HepG2 (cell line): ENCODE measurements at regions not wholly inside any gene's neighbourhood (a gene's known extent, or its start where the extent isn't known, plus 50 kb on each side); places are given as distances from the start of the nearest gene placed in this dataset.

Source experiments
- CENPX ChIP-seq: sonication (generic); formaldehyde crosslinking; IDR thresholded peaks from 2 replicates; pipeline ENCODE4 v1.9.0; 2021; ENCODE audit warnings: mild to moderate bottlenecking, missing genetic modification reagents, moderate library complexity
- DDIT3 ChIP-seq: sonication (generic); formaldehyde crosslinking; IDR thresholded peaks from 2 replicates; pipeline ENCODE4 v1.4.0; 2020; ENCODE audit warnings: mild to moderate bottlenecking, missing genetic modification reagents
- ETS1 ChIP-seq: sonication (generic); formaldehyde crosslinking; IDR thresholded peaks from 2 replicates; pipeline ENCODE4 v1.4.0; 2020; ENCODE audit warnings: missing genetic modification reagents
- NBN ChIP-seq: fragments of 450-650 bp; conservative IDR thresholded peaks from 2 replicates; pipeline ENCODE4 v1.6.1; 2017
- SMAD1 ChIP-seq: sonication (generic); formaldehyde crosslinking; IDR thresholded peaks from 2 replicates; pipeline ENCODE4 v1.4.0; 2020; ENCODE audit warnings: missing genetic modification reagents, low read depth, mild to moderate bottlenecking, borderline replicate concordance
- SRF ChIP-seq: IDR thresholded peaks from 2 replicates; pipeline ENCODE4 v1.6.1; 2011; ENCODE audit warnings: mild to moderate bottlenecking, low read depth, low read length, moderate library complexity
- ZNF121 ChIP-seq: sonication (generic); formaldehyde crosslinking; IDR thresholded peaks from 2 replicates; pipeline ENCODE4 v1.5.0; 2020; ENCODE audit warnings: mild to moderate bottlenecking, missing genetic modification reagents
- ZNF781 ChIP-seq: sonication (generic); formaldehyde crosslinking; IDR thresholded peaks from 2 replicates; pipeline ENCODE4 v1.5.1; 2020; ENCODE audit warnings: borderline replicate concordance, mild to moderate bottlenecking, missing genetic modification reagents; ENCODE audit errors: not compliant biosample characterization
- TF ChIP-seq, protein P1 (sequence below): sonication (generic); formaldehyde crosslinking; IDR thresholded peaks from 2 replicates; pipeline ENCODE4 v1.5.0; 2020; ENCODE audit warnings: missing genetic modification reagents
- TF ChIP-seq, protein P2 (sequence below): sonication (generic); formaldehyde crosslinking; IDR thresholded peaks from 2 replicates; pipeline ENCODE4 v1.5.1; 2020; ENCODE audit warnings: missing genetic modification reagents, mild to moderate bottlenecking, borderline replicate concordance

DNA sequence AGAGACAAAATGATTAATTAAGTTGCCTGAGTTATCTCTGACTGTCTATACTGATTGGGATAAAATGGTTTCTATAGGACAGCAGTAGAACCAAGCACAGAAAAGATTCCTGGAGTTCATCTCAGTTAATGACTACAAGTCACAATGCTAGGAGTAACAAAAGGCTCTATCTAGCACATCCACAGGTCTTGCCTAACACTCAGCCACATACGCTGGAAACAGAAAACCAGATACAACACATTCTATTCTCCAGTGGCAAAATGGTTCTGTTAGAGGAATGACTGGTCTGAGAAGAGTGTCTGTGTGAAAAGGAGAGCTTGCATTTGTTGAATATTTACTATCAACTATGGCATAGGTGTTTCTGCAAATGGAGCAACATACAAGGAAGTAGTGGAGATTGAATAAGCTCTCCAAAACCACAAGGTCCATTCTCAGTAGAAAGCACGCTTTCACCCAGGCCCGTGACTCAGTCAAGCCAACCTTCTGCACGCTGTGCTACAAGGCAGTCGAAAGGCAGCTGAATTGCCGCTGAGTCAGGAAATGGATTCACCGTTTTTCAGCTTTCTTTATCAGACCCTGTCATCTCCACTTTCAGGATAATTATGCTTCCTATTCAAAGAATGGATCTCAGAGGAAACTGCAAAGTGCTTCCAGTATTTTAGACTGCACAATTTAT lies 761.5 kb downstream of the EFNB2 start (continued):
- TF ChIP-seq ZNF781 (CRISPR knock-in tag) (no peak), ETS1 (CRISPR knock-in tag) (no peak), SMAD1 (no peak), DDIT3 (no peak), NBN (no peak), SRF (no peak), CENPX (no peak), ZNF121 (CRISPR knock-in tag) (no peak)
- TF ChIP-seq, protein P1, sequence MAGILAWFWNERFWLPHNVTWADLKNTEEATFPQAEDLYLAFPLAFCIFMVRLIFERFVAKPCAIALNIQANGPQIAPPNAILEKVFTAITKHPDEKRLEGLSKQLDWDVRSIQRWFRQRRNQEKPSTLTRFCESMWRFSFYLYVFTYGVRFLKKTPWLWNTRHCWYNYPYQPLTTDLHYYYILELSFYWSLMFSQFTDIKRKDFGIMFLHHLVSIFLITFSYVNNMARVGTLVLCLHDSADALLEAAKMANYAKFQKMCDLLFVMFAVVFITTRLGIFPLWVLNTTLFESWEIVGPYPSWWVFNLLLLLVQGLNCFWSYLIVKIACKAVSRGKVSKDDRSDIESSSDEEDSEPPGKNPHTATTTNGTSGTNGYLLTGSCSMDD = no peak
- TF ChIP-seq, protein P2, sequence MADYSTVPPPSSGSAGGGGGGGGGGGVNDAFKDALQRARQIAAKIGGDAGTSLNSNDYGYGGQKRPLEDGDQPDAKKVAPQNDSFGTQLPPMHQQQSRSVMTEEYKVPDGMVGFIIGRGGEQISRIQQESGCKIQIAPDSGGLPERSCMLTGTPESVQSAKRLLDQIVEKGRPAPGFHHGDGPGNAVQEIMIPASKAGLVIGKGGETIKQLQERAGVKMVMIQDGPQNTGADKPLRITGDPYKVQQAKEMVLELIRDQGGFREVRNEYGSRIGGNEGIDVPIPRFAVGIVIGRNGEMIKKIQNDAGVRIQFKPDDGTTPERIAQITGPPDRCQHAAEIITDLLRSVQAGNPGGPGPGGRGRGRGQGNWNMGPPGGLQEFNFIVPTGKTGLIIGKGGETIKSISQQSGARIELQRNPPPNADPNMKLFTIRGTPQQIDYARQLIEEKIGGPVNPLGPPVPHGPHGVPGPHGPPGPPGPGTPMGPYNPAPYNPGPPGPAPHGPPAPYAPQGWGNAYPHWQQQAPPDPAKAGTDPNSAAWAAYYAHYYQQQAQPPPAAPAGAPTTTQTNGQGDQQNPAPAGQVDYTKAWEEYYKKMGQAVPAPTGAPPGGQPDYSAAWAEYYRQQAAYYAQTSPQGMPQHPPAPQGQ = no peak
